ENCODE measurements at regions not wholly inside any gene's neighbourhood (a gene's known extent, or its start where the extent isn't known, plus 50 kb on each side); places are given as distances from the start of the nearest gene placed in this dataset.
"Not testable (repeated sequence)": the region's sequence is repeated elsewhere in the genome, so short reads cannot be mapped to it uniquely, and the experiment has no call there.

- H3K4me3 ChIP-seq (ENCODE audit: low read depth, low read length, poor library complexity, severe bottlenecking), result no peak overlapping the region
- ChIA-PET CTCF (ENCODE audit: unreplicated experiment) (no interaction called here), POLR2A (interaction anchor here (0.7 kb wide), 1 partner anchor 502 kb away, joined by 3 read pairs; no protein-coding TSS in a partner anchor)
- no peaks in the 10 kb centered on the region for H3K9me3 ChIP-seq (ENCODE audit: low read length)
- no peaks in the 10 kb centered on the region for H3K36me3 ChIP-seq (ENCODE audit: insufficient read depth, low read length)
- intact Hi-C loops (cut with micrococcal nuclease; ENCODE audit: unreplicated experiment), result no loop called here
- no TSS peak for BruUV-seq (replicated peaks)
- no peaks in the 10 kb centered on the region for H3K4me1 ChIP-seq (ENCODE audit: insufficient read depth, low read length, poor library complexity, severe bottlenecking)
- DNase-seq (ENCODE audit: low spot score), result no peak
- no peaks in the 10 kb centered on the region for H3K9me2 ChIP-seq (ENCODE audit: insufficient read depth, low read length)
- no peak overlapping the region for H2AFZ ChIP-seq (ENCODE audit: low read length)
- H3K4me2 ChIP-seq (ENCODE audit: low read length), result no peak overlapping the region
- no peaks in the 10 kb centered on the region for H4K20me1 ChIP-seq (ENCODE audit: insufficient read depth, low read length)
- TF ChIP-seq EZH2phosphoT487 (IDR thresholded peaks at IDR 0.05; ENCODE audit: borderline replicate concordance, low read depth, low read length) (no peak), CTCF (conservative IDR thresholded peaks at IDR 0.05; ENCODE audit: low read length) (no peak)
- H3K27ac ChIP-seq (ENCODE audit: low read depth, low read length, poor library complexity, severe bottlenecking), result no peak overlapping the region
- no peaks in the 10 kb centered on the region for H3K79me2 ChIP-seq (ENCODE audit: insufficient read depth, low read depth, low read length)
Observed at GRCh38 chr2:107747964-107748583, 78.6 kb upstream of the RGPD4 start.

- H3K9me2 ChIP-seq (ENCODE audit: insufficient read depth, low read length), result no peaks in the 10 kb centered on the region
- H3K79me2 ChIP-seq (ENCODE audit: insufficient read depth, low read depth, low read length), result no peaks in the 10 kb centered on the region
- no TSS peak for BruUV-seq (replicated peaks)
- H4K20me1 ChIP-seq (ENCODE audit: insufficient read depth, low read length), result no peaks in the 10 kb centered on the region
- no peak for DNase-seq (ENCODE audit: low spot score)
- H3K4me2 ChIP-seq (ENCODE audit: low read length), result no peak overlapping the region
- POLR2A ChIA-PET, result no interaction called here
- H3K4me3 ChIP-seq (ENCODE audit: low read depth, low read length, poor library complexity, severe bottlenecking), result no peak overlapping the region
- no peaks in the 10 kb centered on the region for H3K9me3 ChIP-seq (ENCODE audit: low read length)
- CTCF ChIA-PET (ENCODE audit: unreplicated experiment), result no interaction called here
- no peaks in the 10 kb centered on the region for H3K4me1 ChIP-seq (ENCODE audit: insufficient read depth, low read length, poor library complexity, severe bottlenecking)
- H3K36me3 ChIP-seq (ENCODE audit: insufficient read depth, low read length), result no peaks in the 10 kb centered on the region
- no peak for TF ChIP-seq EZH2phosphoT487 (IDR thresholded peaks at IDR 0.05; ENCODE audit: borderline replicate concordance, low read depth, low read length)
- no peak for TF ChIP-seq CTCF (conservative IDR thresholded peaks at IDR 0.05; ENCODE audit: low read length)
- H2AFZ ChIP-seq (ENCODE audit: low read length), result no peak overlapping the region
- intact Hi-C loops (cut with micrococcal nuclease; ENCODE audit: unreplicated experiment), result no loop called here
- H3K27ac ChIP-seq (ENCODE audit: low read depth, low read length, poor library complexity, severe bottlenecking), result no peak overlapping the region
Observed at GRCh38 chr2:107751936-107752335, 74.8 kb upstream of the RGPD4 start.

GRCh38 chr2:107753806-107754205, 72.9 kb upstream of the RGPD4 start:
- BruUV-seq (replicated peaks); POLR2A ChIA-PET; H3K9me3 ChIP-seq (ENCODE audit: low read length); CTCF ChIA-PET (ENCODE audit: unreplicated experiment); H2AFZ ChIP-seq (ENCODE audit: low read length); DNase-seq (ENCODE audit: low spot score); intact Hi-C loops (cut with micrococcal nuclease; ENCODE audit: unreplicated experiment); H3K4me2 ChIP-seq (ENCODE audit: low read length); H3K36me3 ChIP-seq (ENCODE audit: insufficient read depth, low read length); H3K79me2 ChIP-seq (ENCODE audit: insufficient read depth, low read depth, low read length); H3K4me1 ChIP-seq (ENCODE audit: insufficient read depth, low read length, poor library complexity, severe bottlenecking); H3K27ac ChIP-seq (ENCODE audit: low read depth, low read length, poor library complexity, severe bottlenecking); H3K4me3 ChIP-seq (ENCODE audit: low read depth, low read length, poor library complexity, severe bottlenecking); H3K9me2 ChIP-seq (ENCODE audit: insufficient read depth, low read length); H4K20me1 ChIP-seq (ENCODE audit: insufficient read depth, low read length): not testable (repeated sequence)
